WTC11 (cell line): ENCODE measurements at regions not wholly inside any gene's neighbourhood (a gene's known extent, or its start where the extent isn't known, plus 50 kb on each side); places are given as distances from the start of the nearest gene placed in this dataset.

Experiments
- ATAC-seq: fragments of 200-7000 bp; cut with Tn5 transposase; 2 replicates; pipeline ENCODE4 v1.10.0; 2021; ENCODE audit warnings: mild to moderate bottlenecking, moderate library complexity
- CTCF ChIA-PET: fragments of 300-600 bp; sonication (Branson Sonifier 250); formaldehyde crosslinking; loops from one replicate; lab custom pipeline; 2021; ENCODE audit warnings: antibody characterized with exemption; lab: Charles Lee
- POLR2A ChIA-PET: fragments of 350-600 bp; sonication (Branson Sonifier 250); formaldehyde crosslinking; loops from one replicate; lab custom pipeline; 2021; ENCODE audit warnings: antibody characterized with exemption; lab: Charles Lee
- DNase-seq: peaks from one replicate; pipeline ENCODE4 v3.0.0; 2021; ENCODE audit warnings: low spot score
- H3K27ac Mint-ChIP-seq: 2 replicates; pipeline ENCODE4 v1.8.0; 2021; ENCODE audit warnings: mixed read lengths
- H3K27me3 Mint-ChIP-seq: 2 replicates; pipeline ENCODE4 v1.8.0; 2021; ENCODE audit warnings: low read depth, mild to moderate bottlenecking, moderate library complexity, mixed read lengths
- H3K36me3 Mint-ChIP-seq: 2 replicates; pipeline ENCODE4 v1.8.0; 2021; ENCODE audit warnings: mixed read lengths
- H3K4me1 Mint-ChIP-seq: 2 replicates; pipeline ENCODE4 v1.8.0; 2022; ENCODE audit warnings: mixed read lengths
- H3K4me3 Mint-ChIP-seq: 2 replicates; pipeline ENCODE4 v1.8.0; 2021; ENCODE audit warnings: mild to moderate bottlenecking, moderate library complexity, mixed read lengths
- H3K9me3 Mint-ChIP-seq: 2 replicates; pipeline ENCODE4 v1.8.0; 2021; ENCODE audit warnings: mixed read lengths
- AR ChIP-seq: fragments of 250-450 bp; sonication (Bioruptor Pico); IDR thresholded peaks from 2 replicates; pipeline ENCODE4 v1.9.0; 2021; ENCODE audit warnings: mild to moderate bottlenecking
- ATF1 ChIP-seq: sonication (generic); formaldehyde crosslinking; IDR thresholded peaks from 2 replicates; pipeline ENCODE4 v1.8.1; 2023; ENCODE audit warnings: mild to moderate bottlenecking, moderate library complexity, missing genetic modification reagents
- CBFB ChIP-seq: sonication (generic); formaldehyde crosslinking; IDR thresholded peaks from 2 replicates; pipeline ENCODE4 v1.8.1; 2022; ENCODE audit warnings: mild to moderate bottlenecking, low read depth, missing genetic modification reagents
- EMX1 ChIP-seq: fragments of 250-450 bp; sonication (Bioruptor Pico); IDR thresholded peaks from 2 replicates; pipeline ENCODE4 v1.8.0; 2021; ENCODE audit warnings: mild to moderate bottlenecking
- ERG ChIP-seq: fragments of 250-450 bp; sonication (Bioruptor Pico); IDR thresholded peaks from 2 replicates; pipeline ENCODE4 v1.8.0; 2021; ENCODE audit warnings: mild to moderate bottlenecking
- FOXP1 ChIP-seq: sonication (generic); formaldehyde crosslinking; IDR thresholded peaks from 2 replicates; pipeline ENCODE4 v1.8.0; 2022; ENCODE audit warnings: missing genetic modification reagents, mild to moderate bottlenecking, moderate library complexity, borderline replicate concordance
- GABPB1 ChIP-seq: sonication (generic); formaldehyde crosslinking; IDR thresholded peaks from 2 replicates; pipeline ENCODE4 v1.8.1; 2023; ENCODE audit warnings: mild to moderate bottlenecking, missing genetic modification reagents
- HMGA2 ChIP-seq: fragments of 250-450 bp; sonication (Bioruptor Pico); IDR thresholded peaks from 2 replicates; pipeline ENCODE4 v1.4.0; 2021; ENCODE audit warnings: mild to moderate bottlenecking, moderate library complexity
- IRF2 ChIP-seq: sonication (generic); formaldehyde crosslinking; IDR thresholded peaks from 2 replicates; pipeline ENCODE4 v1.8.0; 2022; ENCODE audit warnings: low read depth, missing genetic modification reagents, borderline replicate concordance
- KAT7 ChIP-seq: sonication (generic); formaldehyde crosslinking; IDR thresholded peaks from 2 replicates; pipeline ENCODE4 v1.8.1; 2023; ENCODE audit warnings: missing genetic modification reagents, mild to moderate bottlenecking, borderline replicate concordance
- RELA ChIP-seq: sonication (generic); formaldehyde crosslinking; IDR thresholded peaks from 2 replicates; pipeline ENCODE4 v1.8.1; 2022; ENCODE audit warnings: missing genetic modification reagents, mild to moderate bottlenecking, borderline replicate concordance
- ZBTB21 ChIP-seq: sonication (generic); formaldehyde crosslinking; IDR thresholded peaks from 2 replicates; pipeline ENCODE4 v1.8.1; 2023; ENCODE audit warnings: mild to moderate bottlenecking, missing genetic modification reagents, borderline replicate concordance
- ZNF232 ChIP-seq: sonication (generic); formaldehyde crosslinking; IDR thresholded peaks from 2 replicates; pipeline ENCODE4 v1.8.0; 2022; ENCODE audit warnings: mild to moderate bottlenecking, missing genetic modification reagents
- ZNF263 ChIP-seq: sonication (generic); formaldehyde crosslinking; IDR thresholded peaks from 2 replicates; pipeline ENCODE4 v1.8.1; 2022; ENCODE audit warnings: low read depth, mild to moderate bottlenecking, moderate library complexity, missing genetic modification reagents
- ZNF396 ChIP-seq: fragments of 250-450 bp; sonication (Bioruptor Pico); IDR thresholded peaks from 2 replicates; pipeline ENCODE4 v1.8.0; 2021; ENCODE audit warnings: mild to moderate bottlenecking, moderate library complexity, borderline replicate concordance
- ZNF416 ChIP-seq: fragments of 250-450 bp; sonication (Bioruptor Pico); IDR thresholded peaks from 2 replicates; pipeline ENCODE4 v1.9.0; 2021; ENCODE audit warnings: mild to moderate bottlenecking, inconsistent platforms
- TF ChIP-seq, protein P1 (sequence below): fragments of 250-450 bp; sonication (Bioruptor Pico); conservative IDR thresholded peaks from 2 replicates; pipeline ENCODE4 v1.9.0; 2021; ENCODE audit warnings: mild to moderate bottlenecking
- TF ChIP-seq, protein P2 (sequence below): fragments of 250-450 bp; sonication (Bioruptor Pico); IDR thresholded peaks from 2 replicates; pipeline ENCODE4 v1.9.0; 2021; ENCODE audit warnings: mild to moderate bottlenecking
- TF ChIP-seq, protein P3 (sequence below): fragments of 200-600 bp; IDR thresholded peaks from 2 replicates; pipeline ENCODE4 v1.8.0; 2022; ENCODE audit warnings: antibody characterized with exemption
- TF ChIP-seq, protein P4 (sequence below): sonication (generic); formaldehyde crosslinking; IDR thresholded peaks from 2 replicates; pipeline ENCODE4 v1.8.1; 2022; ENCODE audit warnings: mild to moderate bottlenecking, moderate library complexity, missing genetic modification reagents

- TF ChIP-seq AR (CRISPR knock-in tag), result no peak
- TF ChIP-seq, protein P1, sequence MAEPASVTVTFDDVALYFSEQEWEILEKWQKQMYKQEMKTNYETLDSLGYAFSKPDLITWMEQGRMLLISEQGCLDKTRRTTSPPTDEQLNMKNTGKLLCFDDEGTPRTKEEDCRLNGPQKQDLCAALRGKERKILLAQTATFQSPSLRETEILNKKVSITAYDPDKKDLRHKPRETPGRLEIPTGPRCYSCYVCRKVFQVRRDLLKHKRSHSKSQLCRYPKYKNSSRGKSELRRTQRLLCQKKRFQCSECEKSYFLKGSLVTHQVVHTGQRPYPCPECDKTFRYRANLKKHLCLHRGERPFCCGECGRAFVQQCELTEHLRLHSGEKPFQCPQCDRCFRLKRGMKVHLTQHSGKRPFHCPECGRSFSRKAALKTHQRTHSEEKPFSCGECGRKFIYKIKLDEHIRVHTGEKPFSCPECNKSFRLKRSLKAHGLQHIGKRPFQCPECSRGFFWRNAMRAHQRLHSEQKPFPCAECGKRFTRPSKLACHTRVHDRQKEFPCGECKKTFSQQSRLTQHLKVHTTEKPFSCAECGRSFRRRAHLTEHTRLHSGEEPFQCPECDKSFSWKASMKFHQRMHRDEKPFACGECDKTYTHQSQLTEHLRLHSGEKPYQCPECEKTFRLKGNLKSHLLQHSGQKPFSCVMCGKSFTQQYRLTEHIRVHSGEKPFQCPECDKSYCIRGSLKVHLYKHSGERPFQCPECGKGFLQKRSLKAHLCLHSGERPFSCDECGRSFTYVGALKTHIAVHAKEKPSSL (CRISPR knock-in tag), result no peak
- TF ChIP-seq, protein P2, sequence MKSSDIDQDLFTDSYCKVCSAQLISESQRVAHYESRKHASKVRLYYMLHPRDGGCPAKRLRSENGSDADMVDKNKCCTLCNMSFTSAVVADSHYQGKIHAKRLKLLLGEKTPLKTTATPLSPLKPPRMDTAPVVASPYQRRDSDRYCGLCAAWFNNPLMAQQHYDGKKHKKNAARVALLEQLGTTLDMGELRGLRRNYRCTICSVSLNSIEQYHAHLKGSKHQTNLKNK (CRISPR knock-in tag), result no peak
Measured at GRCh38 chr6:63389191-63389844, 69.5 kb upstream of the LGSN start (continued).

DNA sequence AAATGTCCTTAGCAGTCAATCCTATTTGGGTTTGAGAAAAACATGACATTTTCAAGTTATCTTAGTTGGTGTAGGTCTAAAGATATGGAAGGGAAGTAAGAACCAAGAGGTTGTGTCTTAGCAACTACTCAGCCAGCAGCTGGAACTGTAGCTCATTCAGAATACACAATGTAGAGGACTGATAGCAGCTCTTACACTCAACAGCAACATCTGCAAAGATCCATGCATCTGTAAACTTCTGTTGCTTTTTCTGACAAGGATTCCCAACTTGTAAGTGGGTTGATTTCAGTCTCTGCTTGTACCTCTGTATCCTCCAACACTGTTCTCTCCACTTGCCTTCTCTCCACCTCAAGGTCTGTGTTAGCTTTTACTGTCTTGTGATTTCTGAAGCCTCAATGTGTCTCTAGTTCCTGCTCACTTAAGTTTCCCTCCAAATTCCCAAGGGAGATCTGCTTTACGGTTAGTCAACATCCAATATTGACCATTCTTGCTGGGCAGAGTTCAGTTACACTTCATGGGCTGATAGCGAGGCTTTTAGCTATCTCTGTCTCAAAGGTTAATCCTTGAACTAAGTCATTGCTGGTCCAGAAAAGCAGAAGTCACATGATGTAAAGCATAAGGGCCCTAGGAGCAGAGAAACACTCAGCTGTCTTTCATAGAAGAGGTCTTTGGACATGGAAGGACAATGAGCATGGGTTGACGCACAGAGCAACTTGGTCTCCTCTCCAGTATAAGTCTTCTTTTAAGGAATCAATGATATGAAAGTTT, 71.6 kb upstream of the LGSN start:
- H3K9me3 Mint-ChIP-seq, result peaks cover 33% of the 10 kb centered on the region
- DNase-seq (no peak), ATAC-seq (no peak)
- H3K36me3 Mint-ChIP-seq, result peaks cover 9% of the 10 kb centered on the region
- CTCF ChIA-PET, result no interaction called here
- H3K27me3 Mint-ChIP-seq, result no peaks in the 10 kb centered on the region; the same call in 1 of the 2 replicates
- no peak overlapping the region for H3K27ac Mint-ChIP-seq
- no peaks in the 10 kb centered on the region for H3K4me1 Mint-ChIP-seq
- POLR2A ChIA-PET, result no interaction called here
- H3K4me3 Mint-ChIP-seq, result no peak overlapping the region
- TF ChIP-seq GABPB1 (peak; percentile 86), ERG (CRISPR knock-in tag) (no peak), CBFB (no peak)

GRCh38 chr6:63392092-63392724, 72.4 kb upstream of the LGSN start:
- ChIA-PET POLR2A (no interaction called here), CTCF (no interaction called here)
- Mint-ChIP-seq H3K27me3 (no peaks in the 10 kb centered on the region; the same call in 1 of the 2 replicates), H3K4me1 (no peaks in the 10 kb centered on the region), H3K27ac (no peak overlapping the region), H3K4me3 (no peak overlapping the region), H3K9me3 (peaks cover 31% of the 10 kb centered on the region), H3K36me3 (peaks cover 9% of the 10 kb centered on the region)
- DNase-seq (no peak), ATAC-seq (no peak)
- TF ChIP-seq ATF1 (CRISPR knock-in tag) (no peak), ZNF263 (CRISPR knock-in tag) (no peak), GABPB1 (no peak), KAT7 (no peak), RELA (CRISPR knock-in tag) (no peak), ZNF396 (CRISPR knock-in tag) (no peak), EMX1 (CRISPR knock-in tag) (no peak), ZNF416 (CRISPR knock-in tag) (no peak), ZNF232 (CRISPR knock-in tag) (no peak), IRF2 (CRISPR knock-in tag) (no peak), ZBTB21 (CRISPR knock-in tag) (no peak), FOXP1 (no peak), HMGA2 (CRISPR knock-in tag) (no peak), CBFB (no peak)
- TF ChIP-seq, protein P3, sequence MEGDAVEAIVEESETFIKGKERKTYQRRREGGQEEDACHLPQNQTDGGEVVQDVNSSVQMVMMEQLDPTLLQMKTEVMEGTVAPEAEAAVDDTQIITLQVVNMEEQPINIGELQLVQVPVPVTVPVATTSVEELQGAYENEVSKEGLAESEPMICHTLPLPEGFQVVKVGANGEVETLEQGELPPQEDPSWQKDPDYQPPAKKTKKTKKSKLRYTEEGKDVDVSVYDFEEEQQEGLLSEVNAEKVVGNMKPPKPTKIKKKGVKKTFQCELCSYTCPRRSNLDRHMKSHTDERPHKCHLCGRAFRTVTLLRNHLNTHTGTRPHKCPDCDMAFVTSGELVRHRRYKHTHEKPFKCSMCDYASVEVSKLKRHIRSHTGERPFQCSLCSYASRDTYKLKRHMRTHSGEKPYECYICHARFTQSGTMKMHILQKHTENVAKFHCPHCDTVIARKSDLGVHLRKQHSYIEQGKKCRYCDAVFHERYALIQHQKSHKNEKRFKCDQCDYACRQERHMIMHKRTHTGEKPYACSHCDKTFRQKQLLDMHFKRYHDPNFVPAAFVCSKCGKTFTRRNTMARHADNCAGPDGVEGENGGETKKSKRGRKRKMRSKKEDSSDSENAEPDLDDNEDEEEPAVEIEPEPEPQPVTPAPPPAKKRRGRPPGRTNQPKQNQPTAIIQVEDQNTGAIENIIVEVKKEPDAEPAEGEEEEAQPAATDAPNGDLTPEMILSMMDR, result no peak
- TF ChIP-seq, protein P4, sequence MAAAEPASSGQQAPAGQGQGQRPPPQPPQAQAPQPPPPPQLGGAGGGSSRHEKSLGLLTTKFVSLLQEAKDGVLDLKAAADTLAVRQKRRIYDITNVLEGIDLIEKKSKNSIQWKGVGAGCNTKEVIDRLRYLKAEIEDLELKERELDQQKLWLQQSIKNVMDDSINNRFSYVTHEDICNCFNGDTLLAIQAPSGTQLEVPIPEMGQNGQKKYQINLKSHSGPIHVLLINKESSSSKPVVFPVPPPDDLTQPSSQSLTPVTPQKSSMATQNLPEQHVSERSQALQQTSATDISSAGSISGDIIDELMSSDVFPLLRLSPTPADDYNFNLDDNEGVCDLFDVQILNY, result no peak
